GM12891 (cell line): ENCODE measurements at regions not wholly inside any gene's neighbourhood (a gene's known extent, or its start where the extent isn't known, plus 50 kb on each side); places are given as distances from the start of the nearest gene placed in this dataset.

Source experiments
- DNase-seq: peaks from one replicate; pipeline ENCODE4 v3.0.0; 2011; ENCODE audit warnings: low spot score; ENCODE audit not compliant: insufficient read length
- FAIRE-seq: peaks from 2 replicates; lab custom pipeline; 2011; peaks lifted over from hg19 to GRCh38; lab: Jason Lieb, UNC
- PAX5 ChIP-seq: IDR thresholded peaks from 2 replicates; pipeline ENCODE4 v1.6.1; 2011; ENCODE audit warnings: low read length, moderate library complexity, mild to moderate bottlenecking; ENCODE audit not compliant: insufficient read depth, severe bottlenecking
- POLR2A ChIP-seq: IDR thresholded peaks from 2 replicates; pipeline ENCODE4 v1.6.1; 2011; ENCODE audit warnings: low read depth, low read length, control low read depth
- POLR2AphosphoS5 ChIP-seq: IDR thresholded peaks from 2 replicates; pipeline ENCODE4 v1.6.1; 2011; ENCODE audit warnings: low read depth, low read length, control low read depth
- POU2F2 ChIP-seq: IDR thresholded peaks from 2 replicates; pipeline ENCODE4 v1.6.1; 2011; ENCODE audit warnings: low read depth, mild to moderate bottlenecking, control low read depth, low read length, moderate library complexity
- SPI1 ChIP-seq: IDR thresholded peaks from 2 replicates; pipeline ENCODE4 v1.6.1; 2011; ENCODE audit warnings: low read depth, low read length, control low read depth
- TAF1 ChIP-seq: IDR thresholded peaks from 2 replicates; pipeline ENCODE4 v1.6.1; 2011; ENCODE audit warnings: low read depth, low read length, control low read depth

- TF ChIP-seq TAF1, result no peak
- no peak for TF ChIP-seq POLR2AphosphoS5
- no peak for TF ChIP-seq POU2F2
- TF ChIP-seq SPI1, result no peak
- TF ChIP-seq POLR2A, result no peak
- TF ChIP-seq PAX5, result no peak
- DNase-seq (no peak), FAIRE-seq (no peak)
Observed at GRCh38 chr5:4335078-4335477, 739.4 kb downstream of the IRX1 start.

GRCh38 chr5:4337519-4337918, 741.9 kb downstream of the IRX1 start:
- FAIRE-seq, result no peak
- TF ChIP-seq PAX5, result no peak
- TF ChIP-seq SPI1, result no peak
- TF ChIP-seq POLR2A, result no peak
- TF ChIP-seq POU2F2, result no peak
- TF ChIP-seq POLR2AphosphoS5, result no peak
- no peak for TF ChIP-seq TAF1
- no peak for DNase-seq

GRCh38 chr5:4339949-4340348, 744.3 kb downstream of the IRX1 start:
- no peak for DNase-seq
- no peak for FAIRE-seq
- TF ChIP-seq POLR2AphosphoS5 (no peak), PAX5 (no peak), POU2F2 (no peak), SPI1 (no peak), POLR2A (no peak), TAF1 (no peak)

DNA sequence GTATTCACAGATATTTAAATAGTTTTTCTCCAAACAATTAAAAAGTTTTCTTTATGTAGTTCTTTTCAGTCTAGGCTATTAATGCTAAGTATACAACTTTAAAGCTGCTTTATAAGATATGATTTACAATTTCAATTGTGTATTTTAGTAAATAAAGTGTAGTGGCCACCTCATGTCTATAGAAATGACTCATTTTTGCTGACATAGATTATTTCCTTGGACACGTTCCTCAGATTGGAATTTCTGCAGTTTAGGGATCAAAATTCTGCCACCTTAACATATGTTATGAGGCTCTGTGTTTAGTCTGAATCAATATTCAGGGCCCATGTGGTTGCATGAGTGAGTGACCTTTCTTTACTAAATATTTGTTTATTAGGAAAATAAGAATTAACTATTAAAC, 750.2 kb downstream of the IRX1 start:
- DNase-seq (no peak), FAIRE-seq (no peak)
- TF ChIP-seq POLR2A (no peak), POU2F2 (no peak), SPI1 (no peak), PAX5 (no peak), POLR2AphosphoS5 (no peak), TAF1 (no peak)

GRCh38 chr5:4348423-4348822, 752.8 kb downstream of the IRX1 start:
- no peak for FAIRE-seq
- no peak for TF ChIP-seq PAX5
- no peak for TF ChIP-seq POU2F2
- no peak for TF ChIP-seq TAF1
- TF ChIP-seq POLR2A, result no peak
- no peak for TF ChIP-seq SPI1
- no peak for TF ChIP-seq POLR2AphosphoS5
- DNase-seq, result no peak

GRCh38 chr5:4348919-4349318, 753.3 kb downstream of the IRX1 start:
- FAIRE-seq, result no peak
- TF ChIP-seq TAF1 (no peak), POU2F2 (no peak), POLR2A (no peak), SPI1 (no peak), POLR2AphosphoS5 (no peak), PAX5 (no peak)
- DNase-seq, result no peak

DNA sequence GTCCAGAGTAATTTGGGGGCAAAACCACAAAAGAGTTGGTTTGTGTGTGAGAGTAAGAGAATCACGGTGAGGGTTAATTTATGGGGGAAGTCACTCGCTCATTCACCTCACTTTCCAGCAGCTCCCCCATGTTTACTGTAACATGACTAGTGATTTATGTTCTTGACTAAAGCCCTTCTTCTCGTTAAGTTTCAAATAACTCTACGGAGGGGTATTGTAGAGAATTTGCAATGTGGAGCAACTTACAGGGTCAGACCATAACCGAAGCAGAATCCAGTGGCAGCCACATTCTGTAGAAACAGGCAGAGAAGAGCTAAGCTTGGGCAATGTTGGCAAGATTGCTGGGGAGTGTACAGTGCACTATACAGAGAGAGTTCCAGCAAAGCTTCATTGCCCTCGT, 760.6 kb downstream of the IRX1 start:
- TF ChIP-seq POLR2AphosphoS5 (no peak), POLR2A (no peak), SPI1 (no peak), PAX5 (no peak), POU2F2 (no peak), TAF1 (no peak)
- DNase-seq (no peak), FAIRE-seq (no peak)

DNA sequence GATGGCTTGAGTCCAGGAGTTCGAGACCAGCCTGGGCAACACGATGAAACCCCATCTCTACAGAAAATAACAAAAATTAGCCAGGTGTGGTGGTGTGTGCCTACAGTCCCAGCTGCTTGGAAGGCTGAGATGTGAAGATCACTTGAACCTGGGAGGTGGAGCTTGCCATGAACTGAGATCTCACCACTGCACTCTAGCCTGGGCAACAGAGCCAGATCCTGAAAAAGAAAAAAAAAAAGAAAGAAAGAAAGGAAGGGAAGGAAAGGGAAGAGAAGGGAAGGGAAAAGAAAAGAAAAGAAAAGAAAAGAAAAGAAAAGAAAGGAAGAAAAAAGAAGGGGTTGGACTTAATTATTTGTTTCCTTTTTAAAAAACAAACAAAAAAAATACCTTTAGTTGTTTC, 764.2 kb downstream of the IRX1 start:
- TF ChIP-seq POLR2A (no peak), SPI1 (no peak), TAF1 (no peak), PAX5 (no peak), POLR2AphosphoS5 (no peak), POU2F2 (no peak)
- no peak for DNase-seq
- FAIRE-seq, result no peak

DNA sequence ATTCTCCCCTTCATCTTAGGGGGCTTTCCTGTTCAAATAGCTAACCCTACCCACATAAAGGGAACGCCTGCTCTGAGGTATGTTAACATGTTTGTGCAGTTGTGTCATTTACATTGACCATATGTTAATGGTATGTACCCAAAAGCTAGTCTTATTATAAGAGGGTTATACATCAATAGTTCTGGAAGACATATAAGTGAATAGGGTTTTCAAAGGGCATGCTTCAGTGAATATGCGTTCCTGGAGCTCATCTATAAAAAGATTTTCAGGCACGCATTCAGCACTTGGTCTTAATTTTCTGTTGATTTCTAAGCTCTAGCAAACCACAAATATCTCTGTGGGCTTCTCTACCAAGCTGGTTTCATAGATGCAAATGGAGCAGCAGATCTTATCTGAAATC, 766.1 kb downstream of the IRX1 start:
- no peak for TF ChIP-seq POLR2A
- no peak for TF ChIP-seq PAX5
- TF ChIP-seq TAF1, result no peak
- no peak for TF ChIP-seq POLR2AphosphoS5
- no peak for TF ChIP-seq SPI1
- TF ChIP-seq POU2F2, result no peak
- DNase-seq (no peak), FAIRE-seq (no peak)

DNA sequence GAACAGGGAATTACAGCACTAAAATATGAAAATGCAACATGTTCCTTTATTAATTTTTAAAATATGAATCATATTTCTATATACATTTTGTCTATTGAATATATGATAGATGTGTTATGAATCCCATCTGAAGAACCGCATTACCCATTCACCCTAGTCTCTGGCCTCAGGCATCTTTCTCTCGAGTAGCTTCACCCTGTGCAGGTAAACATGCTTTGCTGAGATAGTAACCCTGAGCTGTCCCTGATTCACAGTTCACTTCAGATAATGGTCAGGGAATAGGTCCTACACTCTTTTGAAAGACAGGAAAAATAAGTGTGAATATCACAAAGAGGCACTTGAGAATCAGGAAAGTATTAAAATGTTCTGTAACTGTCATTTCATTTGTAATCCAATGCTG, 766.8 kb downstream of the IRX1 start:
- no peak for FAIRE-seq
- TF ChIP-seq POLR2AphosphoS5 (no peak), TAF1 (no peak), PAX5 (no peak), POLR2A (no peak)
- DNase-seq, result no peak
